HG03095 (cell line): ENCODE measurements at regions not wholly inside any gene's neighbourhood (a gene's known extent, or its start where the extent isn't known, plus 50 kb on each side); places are given as distances from the start of the nearest gene placed in this dataset.

Experiments used
- ATAC-seq: cut with Tn5 transposase; IDR thresholded peaks from one replicate; pipeline ENCODE4 v1.9.1; 2021; ENCODE audit warnings: moderate library complexity; ENCODE audit not compliant: unreplicated experiment

GRCh38 chr14:24693983-24694382 is 60.0 kb upstream of the GZMB start:
- ATAC-seq, result no peak

GRCh38 chr14:24693353-24693737 is 59.4 kb upstream of the GZMB start:
- no peak for ATAC-seq

- ATAC-seq, result no peak
These were observed 58.7 kb upstream of the GZMB start for GRCh38 chr14:24692382-24693352.

- ATAC-seq, result peak; percentile 42
These were observed 56.5 kb upstream of the GZMB start for GRCh38 chr14:24690492-24690891.

GRCh38 chr14:24688030-24688658 is 54.2 kb upstream of the GZMB start:
- ATAC-seq, result no peak
